Endometrium (tissue), 2 donors: ENCODE measurements at regions not wholly inside any gene's neighbourhood (a gene's known extent, or its start where the extent isn't known, plus 50 kb on each side); places are given as distances from the start of the nearest gene placed in this dataset.
"Not testable (repeated sequence)": the region's sequence is repeated elsewhere in the genome, so short reads cannot be mapped to it uniquely, and the experiment has no call there.

ENCODE experiments used
- FAIRE-seq: peaks from 2 replicates; lab custom pipeline; 2012; peaks lifted over from hg19 to GRCh38; lab: Jason Lieb, UNC
- donor health status: control.
- donor health status: control.

GRCh38 chr6:81901551-81901966 lies 149.1 kb upstream of the TENT5A start:
- FAIRE-seq: no peak

- no peak for FAIRE-seq
These were observed 148.1 kb upstream of the TENT5A start for GRCh38 chr6:81900616-81901015.

DNA sequence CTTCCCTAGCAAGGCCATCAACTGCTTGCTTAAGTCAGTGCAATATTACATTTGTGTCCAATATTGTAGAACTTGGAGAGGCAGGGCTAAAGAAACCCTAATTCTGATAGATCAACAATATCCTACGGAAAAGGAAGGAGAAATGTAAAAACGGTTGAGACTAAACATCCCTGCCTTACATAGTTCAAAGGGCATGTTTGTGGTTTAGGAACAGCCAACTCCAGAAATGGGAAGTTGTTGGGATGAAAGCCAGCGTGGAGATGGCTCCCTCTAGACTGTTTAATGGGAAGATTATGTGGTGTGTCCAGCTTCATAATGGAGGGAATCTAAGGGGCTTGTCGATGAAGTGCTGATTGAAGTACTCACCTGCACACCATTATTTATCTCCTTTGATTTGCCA lies 145.3 kb upstream of the TENT5A start:
- no peak for FAIRE-seq

GRCh38 chr6:81896525-81897503 lies 144.3 kb upstream of the TENT5A start:
- no peak for FAIRE-seq

- no peak for FAIRE-seq
These were observed 143.2 kb upstream of the TENT5A start for GRCh38 chr6:81895511-81896185.

- no peak for FAIRE-seq
These were observed 142.3 kb upstream of the TENT5A start for GRCh38 chr6:81894788-81895271.

GRCh38 chr6:81894306-81894705 lies 141.8 kb upstream of the TENT5A start:
- no peak for FAIRE-seq

DNA sequence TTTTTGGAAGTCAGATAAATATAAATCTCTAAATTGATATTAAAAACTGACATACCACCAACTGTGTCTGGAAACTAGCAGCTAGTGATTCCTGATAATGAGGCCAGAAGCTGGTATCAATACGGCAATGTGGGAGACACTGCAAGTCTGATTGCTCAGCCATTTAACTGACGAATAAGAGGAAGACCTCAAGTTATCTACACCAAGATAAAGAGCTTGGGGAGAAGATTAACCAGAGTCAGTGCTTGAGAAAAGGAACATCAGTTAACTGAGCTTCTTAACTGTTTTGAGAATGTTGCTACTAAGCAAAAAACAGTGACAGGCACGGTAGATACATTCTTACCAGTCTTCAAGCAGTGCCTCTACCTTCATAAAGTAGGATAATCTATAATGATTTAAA lies 140.4 kb upstream of the TENT5A start:
- FAIRE-seq: no peak

DNA sequence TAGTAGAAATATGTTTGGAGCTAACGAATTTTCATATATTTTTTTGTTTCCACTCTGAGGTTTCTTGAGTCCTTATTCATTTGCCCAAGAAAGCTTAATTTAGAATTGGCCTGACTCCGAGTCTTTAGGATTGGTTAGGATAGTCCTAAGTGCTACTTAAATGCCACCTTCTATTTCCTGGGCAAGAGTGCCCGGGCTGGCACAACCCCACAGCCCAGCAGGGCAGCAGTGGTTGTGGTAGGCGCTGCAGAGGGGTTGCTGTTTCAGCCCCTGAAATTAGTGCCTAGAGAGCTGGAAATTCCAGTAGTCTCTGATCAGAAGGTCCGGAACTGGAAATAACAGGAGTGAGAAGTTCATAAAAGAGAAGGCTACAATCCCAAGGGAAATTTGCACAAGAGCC lies 139.4 kb upstream of the TENT5A start:
- no peak for FAIRE-seq

GRCh38 chr6:81890846-81891245 lies 138.4 kb upstream of the TENT5A start:
- FAIRE-seq: no peak

- no peak for FAIRE-seq
These were observed 137.0 kb upstream of the TENT5A start for GRCh38 chr6:81889377-81890053.

GRCh38 chr6:81886909-81887308 lies 134.4 kb upstream of the TENT5A start:
- not testable (repeated sequence) for FAIRE-seq

DNA sequence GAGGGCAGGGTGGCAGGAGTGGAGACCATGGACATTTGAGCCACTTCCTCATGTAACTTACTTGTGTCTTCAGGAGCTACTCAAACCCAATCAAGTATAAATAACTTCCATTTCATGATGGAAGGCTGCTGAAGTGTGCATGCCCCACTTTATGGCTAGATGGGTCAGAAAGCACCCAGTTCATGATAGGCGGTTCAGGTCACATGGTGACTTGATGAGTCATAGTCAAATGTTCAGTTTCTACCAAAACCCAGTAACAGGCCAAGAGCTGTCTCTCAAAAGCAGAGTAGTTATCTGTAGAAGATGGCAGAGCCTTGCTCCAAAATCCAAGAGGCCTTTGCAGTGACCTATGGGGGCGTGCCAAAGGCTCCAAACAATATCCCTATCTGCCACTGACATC lies 133.7 kb upstream of the TENT5A start:
- no peak for FAIRE-seq

DNA sequence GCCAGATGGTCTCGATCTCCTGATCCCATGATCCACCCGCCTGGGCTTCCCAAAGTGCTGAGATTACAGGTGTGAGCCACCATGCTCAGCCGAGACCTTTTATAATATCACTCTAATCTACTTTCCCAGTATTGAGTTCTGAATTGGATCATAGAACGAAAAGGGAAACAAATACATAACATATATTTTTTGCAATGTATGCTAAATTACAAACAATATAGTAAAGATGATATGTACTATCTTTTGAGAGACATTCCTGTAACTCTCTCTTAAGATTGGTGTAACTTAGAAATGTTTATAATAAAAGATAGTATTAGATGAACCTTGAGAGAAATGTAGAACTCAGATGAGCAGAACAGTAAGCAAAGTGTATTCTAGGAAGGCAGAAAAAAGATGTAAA lies 129.2 kb upstream of the TENT5A start:
- no peak for FAIRE-seq

- FAIRE-seq: no peak
These were observed 126.0 kb upstream of the TENT5A start for GRCh38 chr6:81878479-81878878.

GRCh38 chr6:81876971-81877370 lies 124.5 kb upstream of the TENT5A start:
- FAIRE-seq: no peak

- FAIRE-seq: no peak
These were observed 123.4 kb upstream of the TENT5A start for GRCh38 chr6:81875782-81876293.

DNA sequence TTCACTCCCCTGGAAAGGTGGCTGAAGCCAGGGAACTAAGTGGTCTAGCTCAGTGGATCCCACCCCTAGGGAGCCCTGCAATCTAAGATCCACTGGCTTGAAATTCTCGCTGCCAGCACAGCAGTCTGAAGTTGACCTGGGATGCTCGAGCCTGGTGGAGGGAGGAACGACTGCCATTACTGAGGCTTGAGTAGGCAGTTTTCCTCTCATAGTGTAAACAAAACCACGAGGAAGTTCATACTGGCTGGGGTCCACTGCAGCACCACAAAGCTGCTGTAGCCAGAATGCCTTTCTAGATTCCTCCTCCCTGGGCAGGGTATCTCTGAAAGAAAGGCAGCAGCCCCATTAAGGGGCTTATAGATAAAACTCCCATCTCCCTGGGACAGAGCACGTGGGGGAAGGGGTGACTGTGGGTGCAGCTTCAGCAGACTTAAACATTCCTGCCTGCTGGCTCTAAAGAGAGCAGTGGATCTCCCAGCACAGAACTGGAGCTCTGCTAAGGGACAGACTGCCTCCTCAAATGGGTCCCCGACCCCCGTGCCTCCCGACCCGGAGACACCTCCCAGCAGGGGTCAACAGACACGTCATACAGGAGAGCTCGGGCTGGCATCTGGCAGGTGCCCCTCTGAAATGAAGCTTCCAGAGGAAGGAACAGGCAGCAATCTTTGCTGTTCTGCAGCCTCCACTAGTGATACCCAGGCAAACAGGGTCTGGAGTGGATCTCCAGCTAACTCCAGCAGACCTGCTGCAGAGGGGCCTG lies 117.4 kb upstream of the TENT5A start:
- not testable (repeated sequence) for FAIRE-seq

- no peak for FAIRE-seq
These were observed 113.2 kb upstream of the TENT5A start for GRCh38 chr6:81865712-81866111.

DNA sequence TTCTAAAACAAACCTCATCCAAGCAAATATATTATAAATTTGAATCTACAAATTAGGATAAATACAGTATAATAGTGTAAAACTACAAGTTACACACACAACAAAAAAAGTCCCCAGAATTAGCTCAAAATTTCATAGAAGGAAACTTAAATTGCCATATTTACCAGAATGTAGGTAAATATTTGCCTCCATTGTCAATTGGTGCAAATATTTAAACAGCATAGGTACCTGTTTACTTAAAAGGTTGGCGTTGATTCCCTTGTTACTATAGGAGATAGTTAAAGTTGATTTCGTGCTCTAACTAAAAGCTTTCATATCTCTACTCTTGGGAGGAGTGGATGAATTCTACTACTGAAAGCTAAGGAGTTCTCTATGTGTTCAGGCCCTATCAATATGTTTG lies 111.6 kb upstream of the TENT5A start:
- FAIRE-seq: no peak

DNA sequence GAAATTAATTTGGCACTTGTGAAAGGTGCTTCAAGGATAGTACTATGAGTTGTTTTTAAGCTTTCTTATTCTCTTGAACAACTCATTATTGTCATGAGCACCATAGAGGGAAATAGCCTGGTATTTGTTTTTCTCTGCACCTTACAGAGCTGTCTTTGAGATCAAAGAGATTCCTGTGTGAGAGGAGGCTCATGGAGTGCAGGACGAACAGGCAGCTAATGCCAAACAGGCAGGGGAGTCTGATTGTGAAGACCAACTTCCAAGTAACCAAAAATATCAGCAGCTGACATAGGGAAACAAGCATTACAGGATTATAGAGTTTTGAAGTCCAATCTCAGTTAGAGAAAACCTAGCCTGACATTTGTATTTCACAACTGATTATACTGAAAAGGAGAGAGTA lies 110.6 kb upstream of the TENT5A start:
- no peak for FAIRE-seq

DNA sequence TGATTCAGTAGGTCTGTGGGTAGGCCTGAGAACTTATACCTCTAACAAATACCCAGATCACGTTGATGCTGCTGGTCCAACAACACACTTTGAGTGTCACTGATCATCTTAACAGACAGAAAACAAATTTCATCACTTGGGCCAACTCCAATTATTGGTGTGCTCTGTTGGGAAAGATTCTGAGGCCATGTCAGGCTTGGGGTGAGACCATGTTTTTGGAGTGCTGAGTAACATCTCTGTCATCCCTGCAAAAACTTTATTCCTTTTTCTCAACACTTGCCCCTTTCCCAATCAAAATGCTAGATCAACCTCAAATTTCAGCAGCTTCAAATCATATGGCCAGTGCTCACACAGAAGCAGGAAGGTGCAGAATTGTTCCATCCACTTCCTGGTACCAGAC lies 108.8 kb upstream of the TENT5A start:
- FAIRE-seq: no peak
